HG03103 (cell line): ENCODE measurements at regions not wholly inside any gene's neighbourhood (a gene's known extent, or its start where the extent isn't known, plus 50 kb on each side); places are given as distances from the start of the nearest gene placed in this dataset.

Source experiments
- ATAC-seq: cut with Tn5 transposase; IDR thresholded peaks from one replicate; pipeline ENCODE4 v1.9.1; 2021; ENCODE audit warnings: low read depth; ENCODE audit not compliant: unreplicated experiment

GRCh38 chr17:72402727-72403210, 281.9 kb downstream of the SOX9 start:
- ATAC-seq, result no peak

DNA sequence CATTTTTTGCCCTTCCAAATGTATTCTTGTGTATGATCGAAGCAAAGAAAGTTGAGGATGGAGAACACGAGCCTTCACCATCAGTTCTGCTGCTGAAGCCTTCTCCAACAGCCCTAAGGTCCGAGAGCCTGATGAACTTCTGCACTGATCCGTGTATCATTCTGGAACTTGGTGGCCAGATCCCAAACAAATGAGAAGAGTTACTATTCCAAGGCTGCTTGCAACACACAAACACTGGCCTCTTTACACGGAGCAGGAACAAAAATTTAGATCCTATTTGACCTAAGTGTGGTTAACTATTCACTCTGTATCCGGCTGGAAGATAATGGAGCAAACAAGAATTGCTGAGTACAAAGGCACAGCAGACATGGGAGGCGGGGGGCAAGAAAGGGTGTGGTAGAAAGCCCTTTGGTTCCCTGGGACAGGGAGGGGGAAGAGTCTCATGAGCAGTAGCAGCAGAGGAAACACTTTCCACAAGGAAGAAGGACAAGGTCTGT, 282.9 kb downstream of the SOX9 start:
- no peak for ATAC-seq

- no peak for ATAC-seq
Observed at GRCh38 chr17:72404872-72405271, 284.1 kb downstream of the SOX9 start.

GRCh38 chr17:72405662-72406230, 284.9 kb downstream of the SOX9 start:
- no peak for ATAC-seq

DNA sequence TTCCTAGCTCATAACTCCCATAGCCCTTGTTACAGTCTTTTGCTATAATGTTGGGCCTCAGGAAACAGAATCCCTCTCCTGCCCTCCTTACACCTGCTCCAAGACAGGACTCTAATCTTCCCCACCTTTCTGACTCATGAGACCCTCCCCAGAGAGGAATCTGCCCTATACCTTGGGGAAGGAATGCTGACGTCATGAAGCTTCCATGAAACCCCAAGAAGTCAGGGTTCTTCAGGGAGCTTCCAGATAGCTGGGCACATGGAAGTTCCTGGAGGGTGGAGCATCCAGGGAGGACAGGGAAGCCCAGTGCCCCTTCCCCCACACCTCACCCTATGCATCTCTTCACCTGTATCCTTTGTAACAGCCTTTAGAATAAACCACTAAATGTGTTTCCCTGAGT, 285.7 kb downstream of the SOX9 start:
- no peak for ATAC-seq

DNA sequence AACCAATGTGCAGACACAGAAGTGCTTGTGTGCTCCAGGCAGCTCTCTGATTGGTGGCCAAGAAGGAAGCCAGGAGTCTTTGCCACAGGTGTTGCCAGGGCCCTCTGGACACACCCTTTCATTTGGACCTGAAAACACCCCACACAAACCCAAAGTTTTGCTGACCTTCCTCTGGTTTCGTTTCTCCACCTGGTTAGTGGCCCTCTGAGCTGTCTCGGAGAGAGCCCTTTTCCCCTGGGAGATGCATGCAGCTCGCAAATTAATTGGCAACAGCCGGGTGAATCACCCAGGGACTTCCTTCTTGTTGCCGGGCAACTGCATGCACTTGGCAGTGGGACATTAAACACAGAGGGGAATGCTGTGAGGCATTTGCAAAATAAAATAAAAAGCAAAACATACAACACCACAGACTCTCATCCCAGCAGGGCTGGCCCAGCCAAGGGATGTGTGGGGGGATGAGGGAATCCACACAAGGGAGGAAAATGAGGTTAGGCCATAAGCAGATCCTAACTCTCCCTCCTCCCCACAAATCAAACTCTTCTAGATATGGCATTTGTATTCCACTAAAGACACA, 286.6 kb downstream of the SOX9 start:
- ATAC-seq, result peak; percentile 71

DNA sequence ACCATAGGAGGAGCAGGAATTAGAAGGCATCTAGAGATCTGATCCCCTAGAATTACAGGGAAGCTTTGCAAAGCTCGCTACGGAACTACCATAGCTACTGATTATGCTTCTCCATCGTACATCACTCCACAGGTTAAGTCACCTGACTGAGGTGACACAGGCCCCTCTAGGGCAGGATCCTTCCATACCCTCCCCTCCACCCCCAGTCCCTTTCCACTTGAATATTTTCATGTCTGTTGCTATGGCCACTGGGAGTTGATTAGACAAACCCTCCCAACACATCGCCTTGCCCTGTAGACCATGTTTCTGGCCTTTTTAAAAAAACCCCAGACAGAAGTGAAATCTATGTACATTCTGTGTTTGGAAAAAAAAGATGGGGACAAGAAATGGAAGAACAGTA, 287.1 kb downstream of the SOX9 start:
- ATAC-seq, result no peak

DNA sequence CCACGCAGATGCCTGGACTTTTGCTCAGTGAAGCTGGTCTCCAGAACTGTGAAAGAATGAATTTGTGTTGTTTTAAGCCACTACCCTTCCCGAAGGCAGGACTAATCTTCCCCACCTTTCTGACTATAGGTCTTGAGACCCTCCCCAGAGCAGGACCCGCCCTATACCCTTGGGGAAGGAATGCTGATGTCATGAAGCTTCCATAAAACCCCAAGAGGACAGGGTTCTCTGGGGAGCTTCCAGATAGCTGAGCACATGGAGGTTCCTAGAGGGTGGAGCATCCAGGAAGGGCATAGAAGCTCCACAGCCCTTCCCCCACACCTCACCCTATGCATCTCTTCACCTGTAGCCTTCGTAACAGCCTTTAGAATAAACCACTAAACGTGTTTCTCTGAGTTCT, 287.8 kb downstream of the SOX9 start:
- no peak for ATAC-seq

- peak; percentile 37 for ATAC-seq
Observed at GRCh38 chr17:72409405-72410002, 288.7 kb downstream of the SOX9 start.

GRCh38 chr17:72411124-72411563, 290.3 kb downstream of the SOX9 start:
- no peak for ATAC-seq

DNA sequence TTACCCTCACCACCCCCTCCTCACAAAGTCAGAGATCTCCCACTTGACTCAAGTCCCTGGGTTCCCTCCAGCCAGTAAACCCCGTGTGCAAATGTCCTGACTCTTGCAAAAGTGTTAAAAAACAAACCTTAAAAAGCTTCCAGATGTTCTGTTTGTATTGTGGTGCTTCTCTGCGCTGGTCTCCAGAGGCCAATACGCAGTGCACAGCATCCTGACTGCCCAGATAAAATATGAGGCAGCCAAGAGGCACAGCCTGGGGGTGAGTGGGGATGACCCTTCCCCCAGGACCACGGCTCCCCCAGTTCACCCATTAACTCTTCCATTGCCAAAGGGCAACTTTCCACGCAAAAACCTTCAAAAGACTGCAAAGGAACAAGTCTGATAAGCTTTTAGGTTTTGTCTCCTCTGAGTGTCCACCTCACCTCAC, 291.8 kb downstream of the SOX9 start:
- ATAC-seq, result no peak

DNA sequence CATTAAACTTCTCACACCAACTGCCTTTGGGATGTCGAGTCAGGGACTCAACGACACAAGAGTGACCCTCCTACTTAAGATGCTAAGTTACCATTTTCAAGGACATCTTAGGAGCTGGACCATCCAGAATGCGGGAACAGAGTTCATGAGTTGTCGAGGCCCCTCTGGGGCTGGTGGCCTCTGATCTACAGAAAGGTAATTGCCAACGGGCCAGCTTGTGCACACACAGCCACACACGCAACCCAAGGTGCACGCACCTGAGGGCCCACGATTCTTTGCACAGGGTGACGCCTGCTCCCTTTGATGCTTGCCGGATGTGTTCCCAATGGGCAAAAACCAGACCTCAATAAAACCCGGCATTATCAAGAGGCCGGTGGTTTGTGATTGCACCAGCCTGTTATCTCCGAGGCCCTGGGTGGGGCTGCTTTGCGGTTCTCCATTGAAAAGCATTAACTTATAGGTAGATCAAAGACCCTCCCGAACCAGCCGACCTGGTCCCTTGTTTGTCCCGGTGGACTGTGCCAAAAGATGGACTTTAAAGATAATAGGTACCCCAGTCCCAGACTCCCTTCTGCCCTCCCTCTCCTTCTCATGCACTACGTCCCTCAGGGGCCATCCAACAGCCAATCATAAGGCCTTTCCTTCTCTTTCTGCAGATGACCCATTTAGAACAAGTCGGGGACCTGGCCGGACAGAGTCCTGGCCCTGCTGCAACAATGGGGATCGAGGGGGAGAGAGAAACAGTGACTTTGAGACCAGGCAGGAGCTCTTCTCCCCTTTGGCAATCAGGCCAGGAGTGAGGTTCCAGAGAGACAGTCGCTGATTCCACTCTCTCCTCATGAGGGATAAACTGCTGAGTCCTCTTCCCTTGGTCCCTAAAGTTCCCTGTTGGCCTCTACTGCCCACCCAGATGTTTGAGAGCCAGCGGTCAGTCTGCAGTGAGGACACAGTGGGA, 292.5 kb downstream of the SOX9 start:
- ATAC-seq, result no peak

DNA sequence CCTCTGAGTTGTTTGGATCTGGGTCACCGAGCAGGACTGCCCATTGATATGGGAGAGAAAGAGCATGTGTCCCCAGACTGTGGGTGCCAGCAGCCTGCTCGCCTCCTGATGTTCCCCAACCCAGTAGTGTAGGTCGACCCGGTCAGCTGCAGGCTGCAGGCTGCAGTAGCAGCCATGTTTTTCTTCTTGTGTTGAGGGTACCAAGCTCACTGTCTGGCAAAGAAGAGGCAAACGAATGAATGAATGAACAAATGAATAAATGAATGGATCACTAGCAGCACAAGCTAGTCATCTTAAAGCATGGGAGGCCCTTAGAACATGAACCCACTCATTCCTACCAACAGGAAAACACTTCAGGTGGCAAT, 293.2 kb downstream of the SOX9 start:
- no peak for ATAC-seq

GRCh38 chr17:72414967-72415853, 294.4 kb downstream of the SOX9 start:
- ATAC-seq, result no peak

GRCh38 chr17:72416054-72416675, 295.3 kb downstream of the SOX9 start:
- no peak for ATAC-seq

DNA sequence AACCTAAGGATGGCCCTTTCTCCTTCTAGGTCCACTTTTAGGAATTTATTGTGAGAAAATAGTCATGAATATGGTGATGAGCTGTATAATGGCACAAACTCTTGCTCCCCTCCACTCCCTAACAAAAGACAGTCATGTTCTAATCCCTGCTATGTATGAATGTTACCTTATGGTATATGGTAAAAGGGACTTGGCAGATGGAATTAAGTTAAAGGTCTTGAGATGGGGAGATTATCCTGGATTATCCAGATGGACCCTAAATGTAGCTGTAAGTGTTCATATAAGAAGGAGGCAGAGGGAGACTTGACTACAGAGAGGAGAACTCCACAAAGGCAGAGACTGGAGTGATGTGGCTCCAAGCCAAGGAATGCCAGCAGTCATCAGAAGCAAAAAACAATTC, 296.1 kb downstream of the SOX9 start:
- ATAC-seq, result no peak

DNA sequence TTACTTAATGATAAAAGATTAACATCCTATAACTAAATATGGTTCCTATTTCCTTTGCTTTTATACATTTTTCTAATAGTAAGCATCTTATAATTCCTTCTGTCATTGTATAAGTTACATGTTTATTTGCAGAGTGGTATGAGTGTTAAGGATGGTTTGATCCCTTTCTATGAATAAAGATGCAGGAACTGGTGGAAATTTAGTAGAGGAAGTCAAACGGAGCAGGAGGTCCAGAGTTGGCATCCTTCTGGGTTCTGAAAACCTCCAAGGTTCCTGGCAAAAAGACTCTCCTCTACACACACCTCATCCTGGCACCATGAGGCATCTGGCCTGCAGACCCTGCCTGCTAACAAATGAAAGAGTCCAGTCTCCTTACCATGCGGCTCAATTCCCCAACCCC, 296.8 kb downstream of the SOX9 start:
- ATAC-seq, result no peak

- ATAC-seq, result peak; percentile 42
Observed at GRCh38 chr17:72419866-72420774, 299.3 kb downstream of the SOX9 start.

DNA sequence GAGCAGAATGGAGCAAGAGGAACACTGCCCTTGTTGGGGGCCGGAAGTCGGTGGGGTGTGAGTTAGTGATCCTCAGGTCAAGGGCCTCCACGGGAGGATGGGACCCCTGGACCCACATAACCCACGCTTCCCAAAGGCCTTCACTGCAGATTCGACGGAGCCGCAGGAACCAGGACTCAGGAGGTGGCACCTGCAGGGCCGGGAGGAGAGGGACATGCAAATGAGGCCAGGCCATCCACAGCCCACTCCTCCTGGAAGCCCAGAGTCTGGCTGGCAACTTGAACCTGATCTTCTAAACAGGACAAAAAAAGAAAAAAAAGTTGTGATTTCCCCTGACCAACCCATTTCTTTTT, 299.9 kb downstream of the SOX9 start:
- ATAC-seq, result no peak
